ENCODE measurements at regions not wholly inside any gene's neighbourhood (a gene's known extent, or its start where the extent isn't known, plus 50 kb on each side); places are given as distances from the start of the nearest gene placed in this dataset.

- Histone ChIP-seq H3K4me3 (ENCODE audit: low read depth, low read length) (no peak overlapping the region), H3K9me3 (ENCODE audit: control insufficient read depth, insufficient read depth, low read length) (peaks cover 47% of the 10 kb centered on the region), H3K27me3 (ENCODE audit: control insufficient read depth, insufficient read depth, low read length) (no peaks in the 10 kb centered on the region), H3K4me1 (ENCODE audit: control insufficient read depth, insufficient read depth, low read length) (no peaks in the 10 kb centered on the region), H3K36me3 (ENCODE audit: control insufficient read depth, insufficient read depth, low read length) (no peaks in the 10 kb centered on the region), H3K27ac (ENCODE audit: low read depth, low read length) (no peak overlapping the region), H3K9ac (ENCODE audit: low read depth, low read length) (no peak overlapping the region)
Observed at GRCh38 chrX:79094075-79094832, 50.2 kb upstream of the GPR174 start.
